HCT116 (cell line): ENCODE measurements at regions not wholly inside any gene's neighbourhood (a gene's known extent, or its start where the extent isn't known, plus 50 kb on each side); places are given as distances from the start of the nearest gene placed in this dataset.

Experiments used
- ATAC-seq: fragments of 200-7000 bp; cut with Tn5 transposase; 2 replicates; pipeline ENCODE4 v1.9.1; 2020; ENCODE audit warnings: mild to moderate bottlenecking, moderate library complexity
- BruUV-seq: library from RNA; stranded (reverse); fragments of 400-500 nt; replicated peaks from 2 replicates; lab custom pipeline; 2021; lab: Mats Ljungman, UMichigan
- CTCF ChIA-PET: fragments of 300-600 bp; sonication (Branson Sonifier 250); formaldehyde crosslinking; loops from one replicate; lab custom pipeline; 2021; ENCODE audit warnings: antibody characterized with exemption; lab: Charles Lee
- POLR2A ChIA-PET: fragments of 300-600, 350-600 bp; sonication (Branson Sonifier 250); formaldehyde crosslinking; loops from one replicate; lab custom pipeline; 2021; ENCODE audit warnings: antibody characterized with exemption; lab: Charles Lee
- RAD21 ChIA-PET, 2 experiments: fragments of 300-600 bp; sonication (Branson Sonifier 250); formaldehyde crosslinking; loops; one replicate each; lab custom pipeline; 2023; ENCODE audit warnings: low total read pairs in 2 of 2; ENCODE audit not compliant: uncharacterized antibody in 2 of 2, unreplicated experiment in 2 of 2, low non-redundant PET in 1 of 2; lab: Charles Lee
- DNase-seq: peaks from one replicate; pipeline ENCODE4 v3.0.0-alpha.2; 2010; ENCODE audit warnings: low read depth, low spot score
- H2AFZ ChIP-seq: fragments of 200-600 bp; shearing (Covaris generic), sonication (generic); 2 replicates; pipeline ENCODE4 v1.6.1; 2017; ENCODE audit warnings: low read depth, mixed run types, mixed read lengths, antibody characterized with exemption, low read length; ENCODE audit not compliant: poor library complexity, severe bottlenecking
- H3K27ac ChIP-seq: 2 replicates; pipeline ENCODE4 v1.5.1; 2012; ENCODE audit warnings: low read depth, low read length
- H3K27me3 ChIP-seq: fragments of 200-600 bp; sonication (generic); 2 replicates; pipeline ENCODE4 v1.6.1; 2016; ENCODE audit warnings: mixed run types, low read length, mixed read lengths; ENCODE audit not compliant: insufficient read depth
- H3K36me3 ChIP-seq, 2 experiments: fragments of 200-500 bp in 1 of 2; fragments of 200-600 bp in 1 of 2; sonication (Bioruptor generic) in 1 of 2; sonication (generic) in 1 of 2; 2 replicates each; pipeline versions ENCODE4 v1.5.1 to v1.6.1; 2014 to 2016; ENCODE audit warnings: low read length in 2 of 2, inconsistent platforms in 1 of 2, mixed read lengths in 1 of 2, mixed run types in 1 of 2; ENCODE audit not compliant: insufficient read depth in 2 of 2, control insufficient read depth in 1 of 2
- H3K4me1 ChIP-seq, 2 experiments: fragments of 200-600 bp in 1 of 2; sonication (generic) in 1 of 2; 2 replicates each; pipeline versions ENCODE4 v1.5.1 to v1.6.1; 2012 to 2017; ENCODE audit warnings: low read length in 2 of 2, inconsistent platforms in 1 of 2, mild to moderate bottlenecking in 1 of 2, mixed read lengths in 1 of 2, mixed run types in 1 of 2, moderate library complexity in 1 of 2; ENCODE audit not compliant: insufficient read depth in 2 of 2, control insufficient read depth in 1 of 2
- H3K4me2 ChIP-seq: fragments of 200-600 bp; sonication (generic); 2 replicates; pipeline ENCODE4 v1.6.1; 2017; ENCODE audit warnings: mixed run types, low read length, mixed read lengths
- H3K4me3 ChIP-seq, 2 experiments: fragments of 200-600 bp in 1 of 2; sonication (generic) in 1 of 2; replicated peaks in 1 of 2; 2 replicates each; pipeline ENCODE4 v1.5.1; 2011 to 2016; ENCODE audit warnings: low read length in 2 of 2, control low read depth in 1 of 2, low read depth in 1 of 2, mild to moderate bottlenecking in 1 of 2, mixed read lengths in 1 of 2, mixed run types in 1 of 2
- H3K79me2 ChIP-seq: fragments of 200-600 bp; sonication (generic); 2 replicates; pipeline ENCODE4 v1.6.1; 2017; ENCODE audit warnings: mild to moderate bottlenecking, mixed run types, low read length, moderate library complexity, mixed read lengths; ENCODE audit not compliant: insufficient read depth
- H3K9ac ChIP-seq: fragments of 200-600 bp; sonication (generic); 2 replicates; pipeline ENCODE4 v1.6.1; 2016; ENCODE audit warnings: low read length, mixed read lengths
- H3K9me2 ChIP-seq: fragments of 200-600 bp; sonication (generic), shearing (Covaris generic); 2 replicates; pipeline ENCODE4 v1.6.1; 2017; ENCODE audit warnings: mixed run types, mild to moderate bottlenecking, moderate library complexity; ENCODE audit not compliant: insufficient read depth
- H3K9me3 ChIP-seq, 2 experiments: fragments of 200-500 bp in 1 of 2; fragments of 200-600 bp in 1 of 2; sonication (Bioruptor generic) in 1 of 2; sonication (generic) in 1 of 2; 2 replicates each; pipeline ENCODE4 v1.6.1; 2014 to 2017; ENCODE audit warnings: low read length in 2 of 2, mixed read lengths in 2 of 2, inconsistent platforms in 1 of 2, low read depth in 1 of 2, mild to moderate bottlenecking in 1 of 2, mixed run types in 1 of 2, moderate library complexity in 1 of 2; ENCODE audit not compliant: control insufficient read depth in 1 of 2, insufficient read depth in 1 of 2
- H4K20me1 ChIP-seq: fragments of 200-600 bp; sonication (generic), shearing (Covaris generic); 2 replicates; pipeline ENCODE4 v1.6.1; 2017; ENCODE audit warnings: mixed run types, mild to moderate bottlenecking, moderate library complexity; ENCODE audit not compliant: insufficient read depth
- ELF1 ChIP-seq: IDR thresholded peaks from 2 replicates; pipeline ENCODE4 v1.6.1; 2012; ENCODE audit warnings: low read depth, borderline replicate concordance
- JUND ChIP-seq: IDR thresholded peaks from 2 replicates; pipeline ENCODE4 v1.6.1; 2012
- MAX ChIP-seq: IDR thresholded peaks from 2 replicates; pipeline ENCODE4 v1.6.1; 2012
- POLR2A ChIP-seq: IDR thresholded peaks from 2 replicates; pipeline ENCODE4 v1.7.0; 2011; ENCODE audit warnings: borderline replicate concordance; ENCODE audit not compliant: insufficient read depth, insufficient read length; ENCODE audit errors: extremely low read depth
- REST ChIP-seq: IDR thresholded peaks from 2 replicates; pipeline ENCODE4 v1.6.1; 2012; ENCODE audit warnings: low read depth
- TCF7L2 ChIP-seq: IDR thresholded peaks from 2 replicates; pipeline ENCODE4 v1.7.0; 2011; ENCODE audit warnings: borderline replicate concordance, inconsistent platforms; ENCODE audit not compliant: insufficient read depth, insufficient read length; ENCODE audit errors: extremely low read depth
- ZBTB33 ChIP-seq: IDR thresholded peaks from 2 replicates; pipeline ENCODE4 v1.6.1; 2011; ENCODE audit warnings: mild to moderate bottlenecking, low read length, moderate library complexity; ENCODE audit not compliant: insufficient replicate concordance; ENCODE audit errors: extremely low read depth
- ZNF274 ChIP-seq: fragments of 200-500 bp; sonication (Bioruptor generic); IDR thresholded peaks from 2 replicates; pipeline ENCODE4 v1.6.1; 2014; ENCODE audit warnings: mild to moderate bottlenecking, low read depth, low read length, inconsistent platforms
- intact Hi-C: fragments of 100-400 bp; cut with micrococcal nuclease; formaldehyde crosslinking; loops from 2 replicates; pipeline ENCODE4 v1.10.0; 2022

GRCh38 chr3:46096336-46096735, 69.1 kb upstream of the XCR1 start:
- Histone ChIP-seq H3K36me3 (no peaks in the 10 kb centered on the region), H3K9ac (no peak overlapping the region), H3K79me2 (no peaks in the 10 kb centered on the region), H3K4me1 (no peaks in the 10 kb centered on the region), H3K27ac (no peak overlapping the region), H3K9me3 (no peaks in the 10 kb centered on the region), H3K9me2 (no peaks in the 10 kb centered on the region), H3K27me3 (no peaks in the 10 kb centered on the region), H3K4me3 (no peak overlapping the region), H4K20me1 (no peaks in the 10 kb centered on the region), H2AFZ (no peak overlapping the region), H3K4me2 (no peak overlapping the region)
- BruUV-seq = no TSS peak
- DNase-seq (no peak), ATAC-seq (no peak)
- intact Hi-C loops = loop anchor here (5.0 kb wide), 1 partner anchor 271 kb away; no protein-coding TSS in a partner anchor
- ChIA-PET POLR2A (no interaction called here), CTCF (no interaction called here), RAD21 (no interaction called here)
- TF ChIP-seq REST (no peak), ELF1 (no peak), JUND (no peak), POLR2A (no peak), ZNF274 (no peak), TCF7L2 (no peak)
- TF ChIP-seq, all 23 proteins: peak for 0

GRCh38 chr3:46095307-46095706, 68.0 kb upstream of the XCR1 start:
- no peak for TF ChIP-seq ZBTB33
- no peak for TF ChIP-seq POLR2A
- no peak for TF ChIP-seq MAX
- ChIA-PET RAD21 (no interaction called here), CTCF (no interaction called here)

More at GRCh38 chr3:46095307-46095706, 68.0 kb upstream of the XCR1 start:
- no peak overlapping the region for H3K4me2 ChIP-seq
- no peak overlapping the region for H2AFZ ChIP-seq
- H3K27ac ChIP-seq = no peak overlapping the region
- intact Hi-C loops = loop anchor here (5.0 kb wide), 1 partner anchor 272 kb away; no protein-coding TSS in a partner anchor
- POLR2A ChIA-PET = no interaction called here
- H4K20me1 ChIP-seq = no peaks in the 10 kb centered on the region
- H3K9me3 ChIP-seq = no peaks in the 10 kb centered on the region
- peaks cover 0 to 2% of the 10 kb centered on the region in 2 experiments; a peak in 1 of 4 replicates for H3K4me1 ChIP-seq
- no peak for ATAC-seq
- H3K9ac ChIP-seq = no peak overlapping the region
- DNase-seq = no peak
- H3K4me3 ChIP-seq = no peak overlapping the region
- no peaks in the 10 kb centered on the region for H3K36me3 ChIP-seq
- no TSS peak for BruUV-seq
- H3K27me3 ChIP-seq = no peaks in the 10 kb centered on the region
- H3K9me2 ChIP-seq = no peaks in the 10 kb centered on the region
- H3K79me2 ChIP-seq = no peaks in the 10 kb centered on the region
